Omental fat pad (tissue), 3 donors: ENCODE measurements at regions not wholly inside any gene's neighbourhood (a gene's known extent, or its start where the extent isn't known, plus 50 kb on each side); places are given as distances from the start of the nearest gene placed in this dataset.

Experiments
- ATAC-seq: fragments of 150-250 bp; one replicate; pipeline ENCODE4 v1.9.1; 2016; ENCODE audit warnings: mild to moderate bottlenecking, moderate library complexity; ENCODE audit not compliant: low FRiP score
- DNase-seq: peaks from one replicate; pipeline ENCODE4 v3.0.0-alpha.2; 2019; ENCODE audit warnings: low spot score
- CTCF ChIP-seq, 3 donors: fragments of 450-650 bp; IDR thresholded peaks; one replicate each; pipeline ENCODE4 v1.5.1; 2016 to 2017; ENCODE audit warnings: antibody characterized with exemption in 3 of 3, mild to moderate bottlenecking in 3 of 3, moderate library complexity in 2 of 3

GRCh38 chr3:5278666-5279065 lies 91.2 kb downstream of the EDEM1 start:
- ATAC-seq (no peak), DNase-seq (no peak)
- no peak for TF ChIP-seq CTCF (IDR thresholded peaks at IDR 0.05)

- TF ChIP-seq CTCF (IDR thresholded peaks at IDR 0.05) = no peak
- ATAC-seq = no peak
- no peak for DNase-seq
Measured at GRCh38 chr3:5282703-5283102, 95.2 kb downstream of the EDEM1 start.

- no peak for TF ChIP-seq CTCF (IDR thresholded peaks at IDR 0.05)
- DNase-seq (no peak), ATAC-seq (no peak)
Measured at GRCh38 chr3:5285439-5285838, 97.9 kb downstream of the EDEM1 start.

- no peak for TF ChIP-seq CTCF (IDR thresholded peaks at IDR 0.05)
- ATAC-seq = no peak
- no peak for DNase-seq
Measured at GRCh38 chr3:5290915-5291314, 103.4 kb downstream of the EDEM1 start.

GRCh38 chr3:5292512-5292911 lies 105.0 kb downstream of the EDEM1 start:
- no peak for DNase-seq
- ATAC-seq = no peak
- TF ChIP-seq CTCF (IDR thresholded peaks at IDR 0.05) = no peak

- no peak for TF ChIP-seq CTCF (IDR thresholded peaks at IDR 0.05)
- ATAC-seq (no peak), DNase-seq (no peak)
Measured at GRCh38 chr3:5293207-5293606, 105.7 kb downstream of the EDEM1 start.

GRCh38 chr3:5294356-5294755 lies 106.8 kb downstream of the EDEM1 start:
- no peak for DNase-seq
- TF ChIP-seq CTCF (IDR thresholded peaks at IDR 0.05) = no peak
- ATAC-seq = no peak
